ENCODE measurements at regions not wholly inside any gene's neighbourhood (a gene's known extent, or its start where the extent isn't known, plus 50 kb on each side); places are given as distances from the start of the nearest gene placed in this dataset.

- H3K27ac ChIP-seq (ENCODE audit: extremely low read depth, low read depth, low read length), result no peak overlapping the region
- H3K9me3 ChIP-seq (ENCODE audit: control insufficient read depth, insufficient read depth, low read depth, low read length), result no peaks in the 10 kb centered on the region
- ChIA-PET POLR2A (no interaction called here), CTCF (no interaction called here)
- no peaks in the 10 kb centered on the region for H3K4me1 ChIP-seq (ENCODE audit: control insufficient read depth, insufficient read depth, low read length)
- TF ChIP-seq ZNF514 (tag by site-specific recombination; IDR thresholded peaks at IDR 0.05), result no peak
- TF ChIP-seq PRDM6 (tag by site-specific recombination; IDR thresholded peaks at IDR 0.05), result no peak
- no peak for TF ChIP-seq ZNF510 (tag by site-specific recombination; IDR thresholded peaks at IDR 0.05; ENCODE audit: insufficient replicate concordance)
- no peak for TF ChIP-seq ZNF530 (tag by site-specific recombination; IDR thresholded peaks at IDR 0.05; ENCODE audit: low read depth)
- no peak for TF ChIP-seq GLI2 (tag by site-specific recombination; IDR thresholded peaks at IDR 0.05; ENCODE audit: borderline replicate concordance, low read depth)
- TF ChIP-seq ZNF433 (tag by site-specific recombination; IDR thresholded peaks at IDR 0.05; ENCODE audit: low read depth), result no peak
- no peak for TF ChIP-seq ZNF426 (tag by site-specific recombination; IDR thresholded peaks at IDR 0.05)
- no peak for TF ChIP-seq ZBTB1 (tag by site-specific recombination; IDR thresholded peaks at IDR 0.05)
- no peak for TF ChIP-seq ZNF280C (tag by site-specific recombination; IDR thresholded peaks at IDR 0.05)
- TF ChIP-seq BCL11A (tag by site-specific recombination; IDR thresholded peaks at IDR 0.05; ENCODE audit: low read depth), result no peak
- no peak for TF ChIP-seq MZF1 (tag by site-specific recombination; IDR thresholded peaks at IDR 0.05; ENCODE audit: borderline replicate concordance)
- no peak for TF ChIP-seq ZNF155 (tag by site-specific recombination; IDR thresholded peaks at IDR 0.05)
- TF ChIP-seq ZNF223 (tag by site-specific recombination; IDR thresholded peaks at IDR 0.05), result no peak
- no peak overlapping the region for H3K4me3 ChIP-seq (ENCODE audit: low read depth, low read length)
- no peaks in the 10 kb centered on the region for H3K36me3 ChIP-seq (ENCODE audit: control insufficient read depth in 2 of 2, insufficient read depth in 1 of 2, low read length in 2 of 2)
These were observed 59.1 kb upstream of the GRPEL1 start for GRCh38 chr4:7126981-7127380.

GRCh38 chr4:7124689-7125442, 57.0 kb upstream of the GRPEL1 start:
- Histone ChIP-seq H3K9me3 (ENCODE audit: control insufficient read depth, insufficient read depth, low read depth, low read length) (no peaks in the 10 kb centered on the region), H3K36me3 (ENCODE audit: control insufficient read depth in 2 of 2, insufficient read depth in 1 of 2, low read length in 2 of 2) (no peaks in the 10 kb centered on the region), H3K27ac (ENCODE audit: extremely low read depth, low read depth, low read length) (no peak overlapping the region), H3K4me3 (ENCODE audit: low read depth, low read length) (no peak overlapping the region), H3K4me1 (ENCODE audit: control insufficient read depth, insufficient read depth, low read length) (no peaks in the 10 kb centered on the region)
- POLR2A ChIA-PET, result no interaction called here
- CTCF ChIA-PET, result interaction anchor here (0.6 kb wide), 2 partner anchors 25 to 363 kb away, joined by 3 read pairs; no protein-coding TSS in a partner anchor
- TF ChIP-seq KLF1 (tag by site-specific recombination; IDR thresholded peaks at IDR 0.05) (peak; percentile 46; the same call in 1 of the 2 replicates), ZNF623 (tag by site-specific recombination; IDR thresholded peaks at IDR 0.05) (no peak), ZNF449 (tag by site-specific recombination; IDR thresholded peaks at IDR 0.05) (peak; percentile 71; the same call in 1 of the 2 replicates), CTCF (tag by site-specific recombination; IDR thresholded peaks at IDR 0.05) (0 out of 2 replicates have a peak, but pooled peaks have one; percentile 9)
